WI38 (cell line): ENCODE measurements at regions not wholly inside any gene's neighbourhood (a gene's known extent, or its start where the extent isn't known, plus 50 kb on each side); places are given as distances from the start of the nearest gene placed in this dataset.

Source experiments
- H3K4me3 ChIP-seq: 2 replicates; pipeline ENCODE4 v1.5.1; 2011; ENCODE audit warnings: low read depth, mild to moderate bottlenecking, control low read depth, low read length
- TF ChIP-seq, protein P1 (sequence below): IDR thresholded peaks from 2 replicates; pipeline ENCODE4 v1.5.1; 2012; ENCODE audit warnings: low read depth, mild to moderate bottlenecking, control low read depth, low read length

DNA sequence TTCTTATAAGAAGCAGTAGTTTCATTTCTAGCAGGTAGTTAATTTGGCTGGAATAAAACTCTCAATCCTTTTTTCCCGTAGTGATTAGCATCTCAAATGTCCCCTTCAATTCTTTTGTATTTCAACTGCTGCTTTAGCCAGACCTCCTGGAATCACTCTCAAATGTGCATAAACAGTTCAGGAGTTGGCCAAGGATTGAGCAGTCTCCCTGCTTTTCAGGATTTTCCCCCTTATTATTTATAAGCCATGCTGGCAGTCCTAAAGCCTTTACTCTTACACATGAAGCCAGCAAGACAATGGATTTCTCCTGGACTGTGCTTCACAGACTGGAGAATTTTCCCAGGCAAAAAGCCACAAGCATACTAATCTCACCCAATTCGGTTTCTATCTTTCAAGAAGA lies 950.1 kb downstream of the VRK1 start:
- TF ChIP-seq, protein P1, sequence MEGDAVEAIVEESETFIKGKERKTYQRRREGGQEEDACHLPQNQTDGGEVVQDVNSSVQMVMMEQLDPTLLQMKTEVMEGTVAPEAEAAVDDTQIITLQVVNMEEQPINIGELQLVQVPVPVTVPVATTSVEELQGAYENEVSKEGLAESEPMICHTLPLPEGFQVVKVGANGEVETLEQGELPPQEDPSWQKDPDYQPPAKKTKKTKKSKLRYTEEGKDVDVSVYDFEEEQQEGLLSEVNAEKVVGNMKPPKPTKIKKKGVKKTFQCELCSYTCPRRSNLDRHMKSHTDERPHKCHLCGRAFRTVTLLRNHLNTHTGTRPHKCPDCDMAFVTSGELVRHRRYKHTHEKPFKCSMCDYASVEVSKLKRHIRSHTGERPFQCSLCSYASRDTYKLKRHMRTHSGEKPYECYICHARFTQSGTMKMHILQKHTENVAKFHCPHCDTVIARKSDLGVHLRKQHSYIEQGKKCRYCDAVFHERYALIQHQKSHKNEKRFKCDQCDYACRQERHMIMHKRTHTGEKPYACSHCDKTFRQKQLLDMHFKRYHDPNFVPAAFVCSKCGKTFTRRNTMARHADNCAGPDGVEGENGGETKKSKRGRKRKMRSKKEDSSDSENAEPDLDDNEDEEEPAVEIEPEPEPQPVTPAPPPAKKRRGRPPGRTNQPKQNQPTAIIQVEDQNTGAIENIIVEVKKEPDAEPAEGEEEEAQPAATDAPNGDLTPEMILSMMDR: no peak
- no peak overlapping the region for H3K4me3 ChIP-seq

DNA sequence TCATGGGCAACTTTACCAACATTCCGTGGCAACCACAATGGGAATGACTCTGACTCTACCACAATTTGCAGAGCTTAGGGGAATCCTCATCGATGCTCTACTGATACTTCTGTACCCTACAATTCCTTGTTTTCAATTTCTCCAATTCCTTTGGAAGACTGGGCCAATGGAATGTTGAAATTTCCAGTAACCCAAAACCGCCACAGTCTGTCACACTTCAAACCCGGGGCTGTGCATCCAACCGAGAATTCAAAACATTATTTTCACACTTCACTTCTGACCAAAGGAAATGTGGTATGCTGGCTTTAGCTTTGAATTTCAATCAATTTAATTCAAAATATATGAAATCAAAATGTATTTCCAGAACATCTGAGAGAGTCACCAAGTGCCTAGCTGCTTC lies 951.4 kb downstream of the VRK1 start:
- TF ChIP-seq, protein P1: no peak
- no peak overlapping the region for H3K4me3 ChIP-seq

DNA sequence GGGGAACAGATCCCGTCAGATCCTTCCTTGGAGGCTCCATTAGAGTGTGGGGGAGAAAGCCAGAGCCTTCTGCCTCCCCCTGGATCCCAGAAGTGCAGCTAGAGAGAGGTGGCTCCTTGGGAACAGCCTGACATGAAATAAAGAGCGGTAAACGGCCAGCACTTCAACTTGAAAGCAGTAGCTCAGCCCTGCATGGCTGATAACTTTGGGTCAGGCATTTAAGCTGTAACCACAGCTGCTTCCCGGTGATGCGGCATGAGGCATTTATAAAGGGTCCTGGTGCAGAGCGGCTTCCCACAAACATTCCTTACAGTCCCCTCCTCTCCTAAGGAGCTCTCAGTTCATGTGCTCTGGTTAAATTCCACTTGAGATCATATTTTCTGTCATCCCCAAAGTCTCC lies 960.3 kb downstream of the VRK1 start:
- no peak overlapping the region for H3K4me3 ChIP-seq
- TF ChIP-seq, protein P1: no peak

DNA sequence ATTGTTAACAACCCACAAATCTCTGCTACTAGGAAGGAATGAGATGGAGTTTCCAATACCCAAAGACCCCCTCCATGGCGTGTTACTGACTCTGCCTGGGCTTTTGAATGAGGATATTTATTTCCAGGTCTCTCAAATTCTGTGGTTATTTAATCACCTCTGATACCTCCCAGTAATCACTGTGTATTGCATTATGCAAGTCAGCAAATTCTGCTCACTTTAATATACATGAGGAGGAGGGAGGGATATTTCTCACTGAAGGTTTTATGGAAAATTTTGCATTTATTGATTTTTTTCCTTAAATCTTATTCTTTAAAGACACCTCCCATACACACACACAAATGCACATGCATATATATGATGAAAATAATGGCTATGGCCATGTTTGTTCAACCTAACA lies 962.9 kb downstream of the VRK1 start:
- TF ChIP-seq, protein P1: no peak
- H3K4me3 ChIP-seq: no peak overlapping the region

DNA sequence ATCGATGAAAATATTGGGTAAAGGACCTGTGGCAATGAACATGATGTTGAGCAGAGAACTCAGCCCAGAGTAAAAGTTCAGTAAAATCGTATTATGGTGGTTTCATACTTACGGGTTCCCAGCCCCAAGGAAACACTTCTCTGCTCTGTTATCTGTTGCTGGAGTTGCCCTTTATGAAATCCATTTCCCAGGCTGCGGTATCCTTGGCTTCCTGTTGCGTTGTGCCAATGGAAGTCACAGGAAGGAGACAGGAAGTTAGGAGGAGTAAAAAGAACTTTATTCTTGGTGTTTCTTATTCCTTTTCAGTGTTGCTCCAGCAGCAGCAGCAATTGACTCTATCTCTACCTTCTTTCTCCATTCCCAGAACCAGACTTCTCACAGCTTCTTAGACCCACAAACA lies 965.2 kb downstream of the VRK1 start:
- no peak overlapping the region for H3K4me3 ChIP-seq
- TF ChIP-seq, protein P1: no peak

DNA sequence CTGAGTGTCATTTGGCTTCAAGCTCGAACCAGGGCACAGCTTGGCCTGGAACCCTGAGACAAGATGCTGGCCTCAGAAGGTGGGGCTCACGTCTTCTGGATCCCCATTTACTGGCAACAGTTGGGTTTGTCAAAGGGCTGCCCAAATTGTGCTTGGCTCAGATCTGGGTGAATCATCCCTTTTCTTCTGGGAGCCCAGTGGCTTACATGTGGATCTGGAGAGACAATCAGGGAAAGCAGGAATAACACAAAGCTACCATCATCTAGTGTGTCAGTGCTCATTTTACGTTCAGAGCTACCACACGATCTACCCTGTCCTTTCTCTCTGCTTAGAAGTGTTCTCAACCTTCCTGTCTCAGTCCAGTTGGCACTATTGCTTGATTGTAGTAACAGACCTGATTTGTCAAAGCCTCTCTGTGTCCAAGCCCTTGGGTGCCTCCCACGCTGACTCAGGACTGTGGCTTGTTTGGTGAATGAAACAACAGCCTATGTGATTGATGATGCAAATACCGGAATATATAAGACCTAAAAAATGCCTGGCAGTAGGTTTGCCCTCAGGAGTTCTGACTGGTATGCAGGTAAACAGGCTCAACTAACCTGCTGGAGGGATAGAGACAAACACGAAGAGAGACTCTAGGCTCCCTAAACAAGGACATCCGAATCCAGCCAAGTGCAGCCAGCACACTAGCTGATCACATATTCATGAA lies 974.3 kb downstream of the VRK1 start:
- no peak overlapping the region for H3K4me3 ChIP-seq
- TF ChIP-seq, protein P1: no peak

DNA sequence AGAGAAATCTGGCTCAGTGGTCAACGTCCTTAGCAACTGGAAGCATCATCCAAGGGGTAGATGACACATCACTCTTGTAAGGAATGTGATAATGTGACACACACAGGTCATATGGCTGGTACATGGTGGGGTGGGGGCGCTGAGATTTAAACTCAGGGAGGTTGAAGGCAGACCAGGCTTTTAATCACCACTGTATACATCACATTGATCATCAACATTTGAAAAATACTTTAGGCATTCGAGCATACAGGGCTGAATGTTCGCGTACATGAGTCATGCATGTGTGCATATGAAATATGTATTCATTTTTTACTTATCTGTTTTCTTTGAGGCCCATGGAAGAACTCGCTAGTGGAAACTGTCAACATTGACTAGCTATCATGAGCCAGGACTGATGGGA lies 976.4 kb downstream of the VRK1 start:
- H3K4me3 ChIP-seq: no peak overlapping the region
- TF ChIP-seq, protein P1: no peak
